Prostate gland (tissue), 2 donors: ENCODE measurements at regions not wholly inside any gene's neighbourhood (a gene's known extent, or its start where the extent isn't known, plus 50 kb on each side); places are given as distances from the start of the nearest gene placed in this dataset.

ENCODE experiments used
- DNase-seq: peaks from one replicate; pipeline ENCODE4 v3.0.0-alpha.2; 2019; ENCODE audit warnings: low spot score
- H3K27ac ChIP-seq, 2 donors: fragments of 200-600 bp; sonication (generic); 2 replicates each; pipeline ENCODE4 v1.5.1; 2017 to 2019
- H3K27me3 ChIP-seq: fragments of 200-600 bp; sonication (generic); replicated peaks from 2 replicates; pipeline ENCODE4 v1.5.1; 2019; ENCODE audit not compliant: insufficient read depth
- H3K36me3 ChIP-seq, 2 donors: fragments of 200-600 bp; sonication (generic); 1 replicate in 1 of 2; 2 replicates in 1 of 2; pipeline versions ENCODE4 v1.5.1 to v1.8.1; 2017 to 2019
- H3K4me1 ChIP-seq: fragments of 200-600 bp; sonication (generic); replicated peaks from 2 replicates; pipeline ENCODE4 v1.5.1; 2019
- H3K4me3 ChIP-seq, 2 donors: fragments of 200-600 bp; sonication (generic); 2 replicates each; pipeline ENCODE4 v1.5.1; 2017 to 2019
- H3K9me3 ChIP-seq: fragments of 200-600 bp; sonication (generic); 2 replicates; pipeline ENCODE4 v1.5.1; 2017
- CTCF ChIP-seq, 4 experiments: fragments of 200-600 bp in 2 of 4; fragments of 450-650 bp in 2 of 4; sonication (generic) in 2 of 4; IDR thresholded peaks; 1 replicate in 3 of 4; 2 replicates in 1 of 4; pipeline ENCODE4 v1.5.1; 2016 to 2019; ENCODE audit warnings: antibody characterized with exemption in 4 of 4, mild to moderate bottlenecking in 2 of 4, moderate library complexity in 2 of 4
- POLR2A ChIP-seq: fragments of 450-650 bp; IDR thresholded peaks from one replicate; pipeline ENCODE4 v1.6.1; 2016; ENCODE audit warnings: antibody characterized with exemption, mild to moderate bottlenecking
- POLR2AphosphoS5 ChIP-seq: sonication (generic); formaldehyde crosslinking; IDR thresholded peaks from one replicate; pipeline ENCODE4 v1.6.1; 2017; ENCODE audit warnings: antibody characterized with exemption
- WGBS: methylation state at CpG from one replicate; pipeline ENCODE4 v1.1.5; 2018; 5-methylcytosine and 5-hydroxymethylcytosine counted together
- intact Hi-C: fragments of 100-400 bp; cut with DNase I; formaldehyde crosslinking; loops from one replicate; pipeline ENCODE4 v1.14.2; 2022

GRCh38 chr6:148653138-148653776 lies 93.6 kb upstream of the UST start:
- H3K4me1 ChIP-seq: no peaks in the 10 kb centered on the region
- intact Hi-C loops: no loop called here

GRCh38 chr6:148657048-148657447 lies 89.8 kb upstream of the UST start:
- intact Hi-C loops: no loop called here
- Histone ChIP-seq H3K4me1 (no peaks in the 10 kb centered on the region), H3K27ac (no peak overlapping the region), H3K27me3 (no peaks in the 10 kb centered on the region), H3K4me3 (no peak overlapping the region), H3K36me3 (no peaks in the 10 kb centered on the region), H3K9me3 (no peaks in the 10 kb centered on the region)
- DNase-seq: no peak
- TF ChIP-seq CTCF (IDR thresholded peaks at IDR 0.05) (no peak), POLR2AphosphoS5 (no peak)
- WGBS: 54% methylated on average over 4 of the region's 4 CpGs

More at GRCh38 chr6:148653138-148653776, 93.6 kb upstream of the UST start:
- Histone ChIP-seq H3K9me3 (no peaks in the 10 kb centered on the region), H3K27me3 (no peaks in the 10 kb centered on the region), H3K27ac (no peak overlapping the region), H3K36me3 (no peaks in the 10 kb centered on the region), H3K4me3 (no peak overlapping the region)
- 67% methylated on average over 2 of the region's 2 CpGs for WGBS
- DNase-seq: no peak
- no peak for TF ChIP-seq CTCF (IDR thresholded peaks at IDR 0.05)
- TF ChIP-seq POLR2AphosphoS5: no peak
- no peak for TF ChIP-seq POLR2A

GRCh38 chr6:148658681-148659430 lies 88.0 kb upstream of the UST start:
- no peak for TF ChIP-seq CTCF (IDR thresholded peaks at IDR 0.05)
- no peak for TF ChIP-seq POLR2AphosphoS5
- no peak for TF ChIP-seq POLR2A
- DNase-seq: no peak
- WGBS: 59% methylated on average over 2 of the region's 2 CpGs

GRCh38 chr6:148667395-148667794 lies 79.4 kb upstream of the UST start:
- Histone ChIP-seq H3K4me1 (no peaks in the 10 kb centered on the region), H3K27ac (no peak overlapping the region), H3K27me3 (no peaks in the 10 kb centered on the region), H3K36me3 (no peaks in the 10 kb centered on the region), H3K4me3 (no peak overlapping the region), H3K9me3 (no peaks in the 10 kb centered on the region)
- intact Hi-C loops: no loop called here
- no peak for TF ChIP-seq CTCF (IDR thresholded peaks at IDR 0.05)
- no peak for TF ChIP-seq POLR2AphosphoS5
- TF ChIP-seq POLR2A: no peak
- DNase-seq: no peak

More at GRCh38 chr6:148658681-148659430, 88.0 kb upstream of the UST start:
- no peaks in the 10 kb centered on the region for H3K4me1 ChIP-seq
- H3K27me3 ChIP-seq: no peaks in the 10 kb centered on the region
- H3K9me3 ChIP-seq: no peaks in the 10 kb centered on the region
- no peak overlapping the region for H3K4me3 ChIP-seq
- H3K36me3 ChIP-seq: no peaks in the 10 kb centered on the region
- intact Hi-C loops: no loop called here
- H3K27ac ChIP-seq: no peak overlapping the region

GRCh38 chr6:148671085-148671484 lies 75.7 kb upstream of the UST start:
- Histone ChIP-seq H3K4me3 (no peak overlapping the region), H3K27me3 (no peaks in the 10 kb centered on the region), H3K27ac (no peak overlapping the region), H3K36me3 (no peaks in the 10 kb centered on the region), H3K4me1 (no peaks in the 10 kb centered on the region), H3K9me3 (no peaks in the 10 kb centered on the region)
- no peak for DNase-seq
- WGBS: 85% methylated on average over 8 of the region's 8 CpGs
- TF ChIP-seq CTCF (IDR thresholded peaks at IDR 0.05) (no peak), POLR2A (no peak), POLR2AphosphoS5 (no peak)
- intact Hi-C loops: no loop called here
